H9 (cell line): ENCODE measurements at regions not wholly inside any gene's neighbourhood (a gene's known extent, or its start where the extent isn't known, plus 50 kb on each side); places are given as distances from the start of the nearest gene placed in this dataset.

Source experiments
- DNase-seq: peaks from one replicate; pipeline ENCODE4 v3.0.0-alpha.2; 2017
- H2AFZ ChIP-seq: one replicate; pipeline ENCODE4 v1.6.1; 2013; ENCODE audit warnings: mild to moderate bottlenecking, low read length, control low read depth, moderate library complexity
- H2AK5ac ChIP-seq: 2 replicates; pipeline ENCODE4 v1.6.1; 2013; ENCODE audit warnings: low read length, control low read depth, mixed read lengths; ENCODE audit not compliant: insufficient read length
- H2BK120ac ChIP-seq: one replicate; pipeline ENCODE4 v1.6.1; 2013; ENCODE audit warnings: low read depth, mild to moderate bottlenecking, low read length, control low read depth, inconsistent platforms; ENCODE audit not compliant: poor library complexity, severe bottlenecking
- H2BK12ac ChIP-seq: 2 replicates; pipeline ENCODE4 v1.6.1; 2013; ENCODE audit warnings: low read length, control low read depth, mixed read lengths, low read depth; ENCODE audit not compliant: insufficient read length
- H2BK15ac ChIP-seq: 2 replicates; pipeline ENCODE4 v1.6.1; 2013; ENCODE audit warnings: low read depth, low read length, control low read depth
- H2BK20ac ChIP-seq: one replicate; pipeline ENCODE4 v1.6.1; 2013; ENCODE audit warnings: low read depth, mild to moderate bottlenecking, low read length, control low read depth, inconsistent platforms; ENCODE audit not compliant: poor library complexity, severe bottlenecking
- H2BK5ac ChIP-seq: 2 replicates; pipeline ENCODE4 v1.6.1; 2013; ENCODE audit warnings: low read length, control low read depth, mixed read lengths; ENCODE audit not compliant: insufficient read length
- H3K14ac ChIP-seq: 2 replicates; pipeline ENCODE4 v1.6.1; 2013; ENCODE audit warnings: low read length, control low read depth; ENCODE audit not compliant: insufficient read depth
- H3K18ac ChIP-seq: 2 replicates; pipeline ENCODE4 v1.6.1; 2013; ENCODE audit warnings: low read depth, mild to moderate bottlenecking, mixed read lengths, low read length, control low read depth; ENCODE audit not compliant: insufficient read length
- H3K23ac ChIP-seq: 2 replicates; pipeline ENCODE4 v1.6.1; 2013; ENCODE audit warnings: low read length, control low read depth, mixed read lengths, low read depth; ENCODE audit not compliant: insufficient read length
- H3K23me2 ChIP-seq: 2 replicates; pipeline ENCODE4 v1.6.1; 2013; ENCODE audit warnings: low read depth, mild to moderate bottlenecking, mixed read lengths, low read length, control low read depth; ENCODE audit not compliant: insufficient read length, poor library complexity, severe bottlenecking
- H3K27ac ChIP-seq: 2 replicates; pipeline ENCODE4 v1.5.1; 2013; ENCODE audit warnings: low read length, control low read depth, mixed read lengths, low read depth; ENCODE audit not compliant: insufficient read length
- H3K27me3 ChIP-seq: 2 replicates; pipeline ENCODE4 v1.6.1; 2013; ENCODE audit warnings: low read length, control low read depth, inconsistent platforms; ENCODE audit not compliant: insufficient read depth
- H3K4ac ChIP-seq: 2 replicates; pipeline ENCODE4 v1.6.1; 2013; ENCODE audit warnings: low read depth, mild to moderate bottlenecking, control low read depth, inconsistent platforms, low read length, moderate library complexity
- H3K4me1 ChIP-seq: 2 replicates; pipeline ENCODE4 v1.6.1; 2013; ENCODE audit warnings: low read length, control low read depth, inconsistent platforms; ENCODE audit not compliant: insufficient read depth
- H3K4me2 ChIP-seq: 2 replicates; pipeline ENCODE4 v1.6.1; 2013; ENCODE audit warnings: low read length, control low read depth, mixed read lengths; ENCODE audit not compliant: insufficient read length, insufficient read depth
- H3K56ac ChIP-seq: 2 replicates; pipeline ENCODE4 v1.6.1; 2013; ENCODE audit warnings: low read depth, mild to moderate bottlenecking, mixed read lengths, low read length, control low read depth; ENCODE audit not compliant: insufficient read length
- H3K79me1 ChIP-seq: 2 replicates; pipeline ENCODE4 v1.6.1; 2013; ENCODE audit warnings: low read depth, mild to moderate bottlenecking, moderate library complexity, low read length, control low read depth, inconsistent platforms; ENCODE audit not compliant: insufficient read depth, poor library complexity, severe bottlenecking
- H3K79me2 ChIP-seq: 2 replicates; pipeline ENCODE4 v1.6.1; 2013; ENCODE audit warnings: low read length, control low read depth, inconsistent platforms; ENCODE audit not compliant: insufficient read depth
- H3K9ac ChIP-seq: 2 replicates; pipeline ENCODE4 v1.6.1; 2013; ENCODE audit warnings: low read length, control low read depth, mixed read lengths; ENCODE audit not compliant: insufficient read length; ENCODE audit errors: extremely low read depth
- H3K9me3 ChIP-seq: one replicate; pipeline ENCODE4 v1.6.1; 2013; ENCODE audit warnings: low read depth, low read length, inconsistent platforms; ENCODE audit not compliant: control insufficient read depth
- H3T11ph ChIP-seq: one replicate; pipeline ENCODE4 v1.6.1; 2013; ENCODE audit warnings: mild to moderate bottlenecking, low read length, control low read depth, inconsistent platforms
- H4K20me1 ChIP-seq: one replicate; pipeline ENCODE4 v1.6.1; 2013; ENCODE audit not compliant: control insufficient read depth, insufficient read length, insufficient read depth
- H4K5ac ChIP-seq: 2 replicates; pipeline ENCODE4 v1.6.1; 2013; ENCODE audit warnings: low read depth, mild to moderate bottlenecking, mixed read lengths, low read length, control low read depth; ENCODE audit not compliant: insufficient read length
- H4K8ac ChIP-seq: replicated peaks from 2 replicates; pipeline ENCODE4 v1.6.1; 2013; ENCODE audit warnings: low read length, control low read depth, mixed read lengths, low read depth; ENCODE audit not compliant: insufficient read length
- H4K91ac ChIP-seq: 2 replicates; pipeline ENCODE4 v1.6.1; 2013; ENCODE audit warnings: low read depth, mild to moderate bottlenecking, moderate library complexity, mixed read lengths, low read length, control low read depth; ENCODE audit not compliant: insufficient read length
- H3K27ac Mint-ChIP-seq, 3 experiments: 2 replicates in 2 of 3; 3 replicates in 1 of 3; pipeline ENCODE4 v1.8.0; 2020 to 2021; ENCODE audit warnings: mixed read lengths in 3 of 3, mild to moderate bottlenecking in 1 of 3, moderate library complexity in 1 of 3
- H3K27me3 Mint-ChIP-seq: 2 replicates; pipeline ENCODE4 v1.8.0; 2021; ENCODE audit warnings: low read depth, mild to moderate bottlenecking, moderate library complexity, mixed read lengths
- H3K36me3 Mint-ChIP-seq, 3 experiments: 2 replicates in 2 of 3; 3 replicates in 1 of 3; pipeline ENCODE4 v1.8.0; 2020 to 2021; ENCODE audit warnings: low read depth in 3 of 3, mixed read lengths in 3 of 3; ENCODE audit not compliant: insufficient read depth in 1 of 3
- H3K4me1 Mint-ChIP-seq, 2 experiments: 2 replicates each; pipeline ENCODE4 v1.8.0; 2020; ENCODE audit warnings: mixed read lengths in 2 of 2
- H3K4me3 Mint-ChIP-seq, 2 experiments: 2 replicates in 1 of 2; 3 replicates in 1 of 2; pipeline ENCODE4 v1.8.0; 2020 to 2021; ENCODE audit warnings: mild to moderate bottlenecking in 2 of 2, mixed read lengths in 2 of 2, moderate library complexity in 1 of 2
- H3K9me3 Mint-ChIP-seq, 2 experiments: 2 replicates in 1 of 2; 3 replicates in 1 of 2; pipeline ENCODE4 v1.8.0; 2020; ENCODE audit warnings: mild to moderate bottlenecking in 2 of 2, mixed read lengths in 2 of 2, moderate library complexity in 1 of 2
- CTCF ChIP-seq: fragments of 200-600 bp; sonication (generic); conservative IDR thresholded peaks from 3 replicates; pipeline ENCODE4 v1.8.0; 2021; ENCODE audit warnings: antibody characterized with exemption, mild to moderate bottlenecking
- WGBS: extraction: QIAGEN DNeasy Blood & Tissue Kit; methylation state at CpG from one replicate; pipeline ENCODE4 v1.1.7; 2013; ENCODE audit warnings: missing lambda C conversion rate, low lambda C conversion rate, mixed read lengths; ENCODE audit not compliant: insufficient read length; ENCODE audit errors: extremely low coverage; 5-methylcytosine and 5-hydroxymethylcytosine counted together

GRCh38 chr1:5571861-5572401, 420.3 kb downstream of the NPHP4 start:
- Histone ChIP-seq H3K4me2 (no peak overlapping the region), H3K56ac (no peak overlapping the region), H2BK12ac (no peak overlapping the region), H3K27ac (no peak overlapping the region), H4K20me1 (no peaks in the 10 kb centered on the region), H4K8ac (no peak overlapping the region), H3K23me2 (no peaks in the 10 kb centered on the region), H2BK20ac (no peak overlapping the region), H4K5ac (no peak overlapping the region), H3T11ph (no peak overlapping the region), H4K91ac (no peak overlapping the region), H3K9ac (no peak overlapping the region), H3K4ac (no peak overlapping the region), H3K79me1 (no peaks in the 10 kb centered on the region), H3K4me1 (no peaks in the 10 kb centered on the region), H2BK5ac (no peak overlapping the region), H3K79me2 (no peaks in the 10 kb centered on the region), H3K27me3 (no peaks in the 10 kb centered on the region), H3K23ac (no peak overlapping the region), H2BK15ac (no peak overlapping the region), H2BK120ac (no peak overlapping the region), H3K18ac (no peak overlapping the region), H3K14ac (no peak overlapping the region; the same call in 1 of the 2 replicates), H2AFZ (no peak overlapping the region), H3K9me3 (no peaks in the 10 kb centered on the region), H2AK5ac (no peak overlapping the region)
- no peak for TF ChIP-seq CTCF
- Mint-ChIP-seq H3K27ac (no peak overlapping the region; a peak in 1 of 7 replicates), H3K27me3 (peaks cover 21% of the 10 kb centered on the region), H3K9me3 (peaks cover 20% of the 10 kb centered on the region in 2 experiments), H3K4me1 (peaks cover 0 to 3% of the 10 kb centered on the region in 2 experiments; a peak in 1 of 4 replicates), H3K36me3 (no peaks in the 10 kb centered on the region; a peak in 1 of 7 replicates), H3K4me3 (no peak overlapping the region)
- no CpG with 5 or more reads among the region's 11 CpGs for WGBS
- no peak for DNase-seq
